Pancreas (tissue), 10 donors: ENCODE measurements at regions not wholly inside any gene's neighbourhood (a gene's known extent, or its start where the extent isn't known, plus 50 kb on each side); places are given as distances from the start of the nearest gene placed in this dataset.

Experiments
- ATAC-seq, 4 donors: fragments of 200-7000 bp; cut with Tn5 transposase; one replicate each; pipeline versions ENCODE4 v1.8.0 to v1.9.1; 2020; ENCODE audit warnings: mild to moderate bottlenecking in 4 of 4, moderate library complexity in 4 of 4
- DNase-seq, 6 donors: peaks; one replicate each; pipeline ENCODE4 v3.0.0-alpha.2; 2020
- FAIRE-seq: peaks from 2 replicates; lab custom pipeline; 2012; peaks lifted over from hg19 to GRCh38; lab: Jason Lieb, UNC
- H3K27ac ChIP-seq, 4 donors: fragments of 200-600 bp; sonication (generic); 1 replicate in 3 of 4; 2 replicates in 1 of 4; pipeline versions ENCODE4 v1.5.0 to v1.8.0; 2020
- H3K27me3 ChIP-seq, 4 donors: fragments of 200-600 bp; one replicate each; pipeline ENCODE4 v1.8.0; 2021
- H3K36me3 ChIP-seq, 3 donors: fragments of 200-600 bp; sonication (generic) in 1 of 3; one replicate each; pipeline versions ENCODE4 v1.5.0 to v1.8.0; 2020 to 2021
- H3K4me1 ChIP-seq, 3 donors: fragments of 200-600 bp; one replicate each; pipeline ENCODE4 v1.8.0; 2021
- H3K4me3 ChIP-seq, 4 donors: fragments of 200-600 bp; sonication (generic) in 2 of 4; one replicate each; pipeline versions ENCODE4 v1.5.0 to v1.8.0; 2020 to 2021
- H3K9me3 ChIP-seq, 4 donors: fragments of 200-600 bp; one replicate each; pipeline ENCODE4 v1.8.0; 2021
- WGBS, 2 donors: extraction: QIAGEN DNeasy Blood & Tissue Kit; methylation state at CpG; one replicate each; pipeline ENCODE4 v1.1.7; 2013; 5-methylcytosine and 5-hydroxymethylcytosine counted together
- intact Hi-C, 3 donors: fragments of 100-400 bp; cut with DNase I; formaldehyde crosslinking; loops; one replicate each; pipeline versions ENCODE4 v1.11.1 to v1.14.2; 2022
- TF ChIP-seq, protein P1 (sequence below), 4 donors: fragments of 200-600 bp; sonication (generic) in 3 of 4; IDR thresholded peaks; one replicate each; pipeline versions ENCODE4 v1.5.0 to v1.8.0; 2021; ENCODE audit warnings: antibody characterized with exemption in 4 of 4
- donor health status: healthy with polysubstance abuse.
- donor health status: DM: no; HTN: no; CAD: no; lungs with moderate emphysema.
- donor health status: DM: no; HTN: no; CAD: no.
- donor health status: control.
- donor health status: control.
- donor health status: Bipolar disorder and iron deficiency.
- donor health status: DM: yes; HTN: yes; CAD: no.
- donor health status: DM: no; HTN: no; CAD: no.
- donor health status: DM: no; HTN: no; CAD: no.
- donor health status: DM: yes; HTN: yes; CAD: no.

DNA sequence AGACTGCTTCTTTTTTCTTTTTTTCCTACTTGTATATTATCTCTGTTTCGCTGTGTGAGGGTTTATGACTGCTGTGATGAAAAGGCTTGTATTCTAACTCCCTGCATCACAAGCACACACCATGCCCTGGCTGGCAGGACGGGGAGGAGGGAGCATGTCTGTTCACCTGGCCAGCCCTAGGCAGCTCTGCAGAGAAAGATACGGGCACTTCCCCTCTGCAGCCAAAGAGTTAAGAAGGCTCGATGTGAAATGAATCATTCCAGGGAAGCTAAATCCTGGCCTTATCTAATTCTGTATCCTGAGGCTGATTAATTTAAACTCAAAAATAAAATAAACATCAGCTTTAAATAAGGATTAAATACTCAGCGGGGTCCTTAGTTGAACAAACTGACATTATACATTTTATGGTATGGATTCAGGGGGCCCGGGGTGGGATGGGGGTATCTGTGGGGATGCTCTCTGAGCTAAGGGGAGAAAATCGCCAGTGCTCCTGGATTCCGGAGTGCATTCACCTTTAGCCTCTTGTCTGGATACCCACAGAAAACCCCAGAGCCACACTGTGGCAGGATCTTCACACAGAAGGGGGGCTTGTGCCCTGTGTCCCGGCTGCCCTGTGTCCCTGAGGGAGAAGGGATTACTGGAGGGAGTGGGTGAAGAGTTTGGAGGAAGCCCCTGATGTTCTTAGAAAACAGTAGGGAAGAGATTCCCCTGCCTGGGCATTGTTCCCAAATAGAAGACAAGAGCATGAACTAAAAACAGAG lies 321.5 kb downstream of the NPHP4 start:
- no peaks in the 10 kb centered on the region for H3K9me3 ChIP-seq
- ATAC-seq (no peak), DNase-seq (no peak), FAIRE-seq (no peak)
- TF ChIP-seq, protein P1, sequence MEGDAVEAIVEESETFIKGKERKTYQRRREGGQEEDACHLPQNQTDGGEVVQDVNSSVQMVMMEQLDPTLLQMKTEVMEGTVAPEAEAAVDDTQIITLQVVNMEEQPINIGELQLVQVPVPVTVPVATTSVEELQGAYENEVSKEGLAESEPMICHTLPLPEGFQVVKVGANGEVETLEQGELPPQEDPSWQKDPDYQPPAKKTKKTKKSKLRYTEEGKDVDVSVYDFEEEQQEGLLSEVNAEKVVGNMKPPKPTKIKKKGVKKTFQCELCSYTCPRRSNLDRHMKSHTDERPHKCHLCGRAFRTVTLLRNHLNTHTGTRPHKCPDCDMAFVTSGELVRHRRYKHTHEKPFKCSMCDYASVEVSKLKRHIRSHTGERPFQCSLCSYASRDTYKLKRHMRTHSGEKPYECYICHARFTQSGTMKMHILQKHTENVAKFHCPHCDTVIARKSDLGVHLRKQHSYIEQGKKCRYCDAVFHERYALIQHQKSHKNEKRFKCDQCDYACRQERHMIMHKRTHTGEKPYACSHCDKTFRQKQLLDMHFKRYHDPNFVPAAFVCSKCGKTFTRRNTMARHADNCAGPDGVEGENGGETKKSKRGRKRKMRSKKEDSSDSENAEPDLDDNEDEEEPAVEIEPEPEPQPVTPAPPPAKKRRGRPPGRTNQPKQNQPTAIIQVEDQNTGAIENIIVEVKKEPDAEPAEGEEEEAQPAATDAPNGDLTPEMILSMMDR (IDR thresholded peaks at IDR 0.05), result no peak
- no peaks in the 10 kb centered on the region for H3K36me3 ChIP-seq
- no peak overlapping the region for H3K27ac ChIP-seq
- no peak overlapping the region for H3K4me3 ChIP-seq
- intact Hi-C loops, result no loop called here
- no peaks in the 10 kb centered on the region for H3K27me3 ChIP-seq
- H3K4me1 ChIP-seq, result no peaks in the 10 kb centered on the region
- WGBS, 2 donors, result 38 to 47% methylated on average over 9 of the region's 9 CpGs

DNA sequence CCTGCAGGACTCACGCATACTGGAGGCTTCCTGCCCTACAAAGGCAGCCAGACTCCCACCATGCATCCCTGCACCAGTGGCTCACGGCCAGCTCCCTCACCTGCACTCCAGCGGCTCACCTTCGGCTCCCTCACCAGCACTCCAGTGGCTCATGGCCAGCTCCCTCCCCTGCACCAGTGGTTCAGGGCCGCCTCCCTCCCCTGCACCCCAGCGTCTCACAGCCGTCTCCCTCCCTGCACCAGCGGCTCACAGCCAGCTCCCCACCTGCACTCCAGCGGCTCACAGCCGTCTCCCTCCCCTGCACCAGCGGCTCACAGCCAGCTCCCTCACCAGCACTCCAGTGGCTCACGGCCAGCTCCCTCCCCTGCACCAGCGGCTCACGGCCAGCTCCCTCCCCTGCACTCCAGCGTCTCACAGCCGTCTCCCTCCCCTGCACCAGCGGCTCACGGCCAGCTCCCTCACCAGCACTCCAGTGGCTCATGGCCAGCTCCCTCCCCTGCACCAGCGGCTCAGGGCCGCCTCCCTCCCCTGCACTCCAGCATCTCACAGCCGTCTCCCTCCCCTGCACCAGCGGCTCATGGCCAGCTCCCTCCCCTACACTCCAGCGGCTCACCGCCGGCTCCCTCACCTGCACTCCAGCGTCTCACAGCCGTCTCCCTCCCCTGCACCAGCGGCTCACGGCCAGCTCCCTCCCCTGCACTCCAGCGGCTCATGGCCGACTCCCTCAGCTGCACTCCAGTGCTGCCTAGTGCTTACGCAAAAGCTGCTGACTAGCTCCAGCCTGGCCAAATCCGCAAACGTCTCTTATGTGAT lies 324.5 kb downstream of the NPHP4 start:
- no peak for FAIRE-seq
- TF ChIP-seq, protein P1 (IDR thresholded peaks at IDR 0.05), result no peak

DNA sequence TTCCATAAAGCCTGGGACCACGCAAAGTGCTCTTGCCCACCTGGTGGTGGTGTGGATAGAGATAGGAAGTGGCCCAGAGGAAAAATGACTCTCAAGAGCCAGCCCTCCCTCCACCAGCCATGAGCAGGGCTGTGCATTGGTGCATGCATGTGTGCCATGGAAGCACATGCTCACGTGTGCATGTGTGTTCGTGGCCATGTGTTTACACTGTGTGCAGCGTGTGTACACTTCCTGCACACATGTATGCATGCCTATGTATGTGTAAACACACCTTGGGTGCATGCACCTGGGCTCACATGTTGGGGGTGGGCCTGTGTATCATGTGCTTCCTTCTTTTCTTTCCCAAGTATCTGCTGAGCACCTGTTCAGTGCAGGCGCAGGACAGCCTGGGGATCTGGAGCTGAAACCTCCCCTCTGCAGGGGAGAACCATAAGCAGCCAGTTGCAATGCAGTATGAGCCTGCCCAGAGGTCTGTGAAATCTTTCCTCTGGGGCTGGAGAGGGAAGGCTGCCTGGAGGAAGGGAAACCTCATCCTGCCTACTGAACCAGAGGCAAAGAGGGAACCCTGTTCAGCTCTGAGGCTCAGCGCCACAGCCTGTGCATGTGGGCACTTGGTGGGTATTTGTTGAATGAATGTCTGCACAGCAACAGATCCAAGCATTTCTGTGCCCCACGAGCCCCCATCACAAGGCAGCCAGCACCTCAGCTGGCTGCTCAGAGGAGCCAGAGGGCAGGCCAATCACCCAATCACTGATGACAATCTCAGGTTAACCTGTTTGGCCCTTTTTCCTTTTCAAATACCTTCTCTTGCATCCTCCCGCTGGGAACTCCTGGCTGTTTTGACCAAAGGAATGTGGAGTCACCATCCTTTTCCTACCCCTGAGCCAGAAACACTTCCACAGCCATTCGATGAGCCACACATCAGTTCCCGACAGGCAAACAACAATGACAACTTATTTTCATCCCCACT lies 327.0 kb downstream of the NPHP4 start:
- FAIRE-seq, result no peak
- Histone ChIP-seq H3K36me3 (no peaks in the 10 kb centered on the region), H3K9me3 (no peaks in the 10 kb centered on the region), H3K4me3 (no peak overlapping the region), H3K4me1 (no peaks in the 10 kb centered on the region), H3K27me3 (no peaks in the 10 kb centered on the region), H3K27ac (no peak overlapping the region)
- TF ChIP-seq, protein P1 (IDR thresholded peaks at IDR 0.05), result no peak
- peak in 1 of 6 donors; percentile 20 for DNase-seq
- intact Hi-C loops, result no loop called here
- WGBS, 2 donors, result 54 to 62% methylated on average over 10 of the region's 10 CpGs
- ATAC-seq, result no peak

More for the DNA sequence above, 324.5 kb downstream of the NPHP4 start:
- intact Hi-C loops, result no loop called here
- Histone ChIP-seq H3K27me3 (no peaks in the 10 kb centered on the region), H3K27ac (no peak overlapping the region), H3K36me3 (no peaks in the 10 kb centered on the region), H3K9me3 (no peaks in the 10 kb centered on the region), H3K4me3 (no peak overlapping the region), H3K4me1 (no peaks in the 10 kb centered on the region)
- WGBS, 2 donors, result 60 to 62% methylated on average over 31 to 34 of the region's 34 CpGs
- ATAC-seq, result no peak
- peak in 1 of 6 donors; percentile 25 for DNase-seq

DNA sequence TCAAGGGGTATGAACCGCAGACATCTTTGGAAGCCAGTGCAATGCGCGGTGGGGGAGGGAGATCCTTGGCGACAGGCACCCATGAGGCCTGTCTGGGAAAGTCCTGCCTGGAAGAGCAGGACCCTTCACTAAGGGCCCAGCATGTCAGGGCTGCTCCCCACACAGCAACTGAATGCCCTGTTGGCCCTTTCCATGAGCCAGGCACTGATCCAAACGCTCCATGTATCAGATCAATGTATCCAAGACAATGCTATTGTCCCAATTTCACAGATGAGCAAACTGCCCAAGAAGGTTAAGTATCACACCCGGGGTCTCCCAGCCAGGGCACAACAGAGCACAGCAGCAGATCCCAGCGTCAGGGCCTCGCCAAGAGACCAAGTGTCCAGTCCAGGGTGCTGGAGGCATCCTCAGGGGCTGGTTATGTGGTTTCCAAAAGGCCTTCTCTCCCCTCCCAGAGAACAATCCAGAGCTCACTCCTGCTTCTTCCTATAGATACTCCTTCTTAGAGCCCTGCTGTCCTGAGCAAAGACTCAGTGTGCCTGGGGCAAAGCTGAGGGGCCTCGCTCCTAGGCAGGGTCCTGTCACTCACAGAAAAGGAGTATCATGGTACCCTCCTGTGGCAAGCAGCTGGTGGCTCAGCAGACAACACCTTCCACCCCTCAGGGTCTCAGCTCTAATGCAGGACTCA lies 328.0 kb downstream of the NPHP4 start:
- H3K27ac ChIP-seq, result no peak overlapping the region
- no peak overlapping the region for H3K4me3 ChIP-seq
- 66 to 78% methylated on average over 9 of the region's 9 CpGs for WGBS, 2 donors
- no peak for ATAC-seq
- intact Hi-C loops, result no loop called here
- no peaks in the 10 kb centered on the region for H3K36me3 ChIP-seq
- TF ChIP-seq, protein P1 (IDR thresholded peaks at IDR 0.05), result no peak
- FAIRE-seq, result no peak
- DNase-seq, result peak in 1 of 6 donors; percentile 26
- no peaks in the 10 kb centered on the region for H3K9me3 ChIP-seq
- no peaks in the 10 kb centered on the region for H3K27me3 ChIP-seq
- no peaks in the 10 kb centered on the region for H3K4me1 ChIP-seq
